Iris pigment epithelial cell (primary cell): ENCODE measurements at regions not wholly inside any gene's neighbourhood (a gene's known extent, or its start where the extent isn't known, plus 50 kb on each side); places are given as distances from the start of the nearest gene placed in this dataset.

Source experiments
- DNase-seq: peaks from one replicate; pipeline ENCODE4 v3.0.0-alpha.2; 2011; ENCODE audit warnings: low read depth

- no peak for DNase-seq
Observed at GRCh38 chr16:86089991-86090390, 191.0 kb downstream of the IRF8 start.

- DNase-seq = no peak
Observed at GRCh38 chr16:86090461-86091170, 191.7 kb downstream of the IRF8 start.

GRCh38 chr16:86091976-86092375, 193.0 kb downstream of the IRF8 start:
- DNase-seq = no peak

- DNase-seq = no peak
Observed at GRCh38 chr16:86092586-86093480, 193.9 kb downstream of the IRF8 start.

- no peak for DNase-seq
Observed at GRCh38 chr16:86093801-86094750, 195.1 kb downstream of the IRF8 start.

- DNase-seq = no peak
Observed at GRCh38 chr16:86095131-86095752, 196.3 kb downstream of the IRF8 start.

GRCh38 chr16:86095906-86096485, 197.0 kb downstream of the IRF8 start:
- DNase-seq = no peak

- no peak for DNase-seq
Observed at GRCh38 chr16:86096850-86097249, 197.9 kb downstream of the IRF8 start.

- DNase-seq = no peak
Observed at GRCh38 chr16:86099326-86099725, 200.4 kb downstream of the IRF8 start.

- DNase-seq = peak; percentile 30
Observed at GRCh38 chr16:86100205-86101136, 201.5 kb downstream of the IRF8 start.

GRCh38 chr16:86101137-86101896, 202.4 kb downstream of the IRF8 start:
- DNase-seq = no peak

GRCh38 chr16:86101897-86102157, 202.9 kb downstream of the IRF8 start:
- no peak for DNase-seq

GRCh38 chr16:86103320-86103719, 204.4 kb downstream of the IRF8 start:
- DNase-seq = no peak

- no peak for DNase-seq
Observed at GRCh38 chr16:86104537-86105048, 205.6 kb downstream of the IRF8 start.

- DNase-seq = no peak
Observed at GRCh38 chr16:86107215-86107825, 208.4 kb downstream of the IRF8 start.

GRCh38 chr16:86108062-86108461, 209.1 kb downstream of the IRF8 start:
- no peak for DNase-seq

GRCh38 chr16:86110134-86110533, 211.2 kb downstream of the IRF8 start:
- no peak for DNase-seq

GRCh38 chr16:86110726-86111125, 211.8 kb downstream of the IRF8 start:
- no peak for DNase-seq

GRCh38 chr16:86112178-86112577, 213.2 kb downstream of the IRF8 start:
- DNase-seq = no peak
